HG02610 (cell line): ENCODE measurements at regions not wholly inside any gene's neighbourhood (a gene's known extent, or its start where the extent isn't known, plus 50 kb on each side); places are given as distances from the start of the nearest gene placed in this dataset.
A peak's percentile ranks its signal among the peaks of the same experiment; 100 is the strongest.

Experiments
- ATAC-seq: cut with Tn5 transposase; IDR thresholded peaks from one replicate; pipeline ENCODE4 v1.9.1; 2021; ENCODE audit warnings: mild to moderate bottlenecking, moderate library complexity; ENCODE audit not compliant: unreplicated experiment

DNA sequence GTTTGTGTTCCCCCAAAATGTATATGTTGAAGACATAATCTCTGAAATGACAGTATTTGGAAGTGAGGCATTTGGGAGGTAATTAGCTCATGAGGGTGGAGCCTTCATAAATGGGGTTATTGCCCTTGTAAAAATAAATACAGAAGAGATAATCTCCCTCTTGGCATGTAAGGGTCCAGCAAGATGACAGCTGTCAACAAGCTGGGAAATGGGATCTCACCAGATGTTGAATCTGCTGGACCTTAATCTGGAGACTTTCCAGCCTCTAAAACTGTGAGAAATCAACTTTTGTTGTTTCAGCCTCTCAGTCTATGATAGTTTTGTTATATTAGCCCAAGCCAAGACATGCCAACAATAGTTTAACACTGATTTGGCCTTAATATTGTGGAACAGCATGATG lies 438.2 kb upstream of the PCDH7 start:
- no peak for ATAC-seq

DNA sequence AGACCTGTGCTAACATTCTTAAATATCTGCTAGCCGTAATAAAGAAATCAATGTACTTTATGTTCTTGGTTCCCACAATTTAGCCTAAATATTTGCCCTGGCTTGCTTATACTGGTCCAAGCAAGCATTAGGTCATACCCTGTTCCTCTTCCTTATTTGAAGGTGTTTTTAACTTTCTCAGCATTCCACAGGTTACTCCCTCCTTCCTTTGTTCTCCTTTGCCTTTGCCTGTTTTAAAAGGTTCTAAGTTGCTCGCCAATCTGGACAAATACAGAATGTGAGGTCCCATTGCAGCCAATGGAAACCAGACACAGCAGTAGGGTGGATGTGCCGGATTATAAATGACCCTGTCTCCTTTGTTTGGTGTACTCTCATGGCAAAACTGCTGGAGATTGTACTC lies 436.8 kb upstream of the PCDH7 start:
- ATAC-seq, result no peak

GRCh38 chr4:30294295-30294694 lies 425.9 kb upstream of the PCDH7 start:
- no peak for ATAC-seq

GRCh38 chr4:30295652-30296051 lies 424.5 kb upstream of the PCDH7 start:
- ATAC-seq, result no peak

DNA sequence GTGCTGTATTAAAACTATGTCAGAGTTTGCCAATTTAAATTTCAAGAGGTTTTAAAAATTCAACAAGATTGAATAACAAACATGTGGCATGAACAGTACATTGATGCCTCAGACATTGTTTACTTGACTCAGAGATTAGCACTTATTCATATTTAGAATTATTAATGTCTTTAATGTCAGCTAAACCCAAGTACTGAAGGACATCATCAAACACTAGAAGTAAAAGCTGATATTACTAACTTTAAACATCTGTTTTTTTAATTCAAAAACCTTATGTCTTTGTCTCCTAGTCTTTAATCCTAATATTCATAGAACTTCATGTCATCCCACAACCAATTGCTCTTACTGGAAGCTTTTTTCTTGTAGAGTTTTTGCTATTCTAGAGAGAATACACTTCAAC lies 406.2 kb upstream of the PCDH7 start:
- no peak for ATAC-seq

GRCh38 chr4:30330894-30331652 lies 389.1 kb upstream of the PCDH7 start:
- ATAC-seq, result no peak

- ATAC-seq, result no peak
Observed at GRCh38 chr4:30341731-30342130, 378.4 kb upstream of the PCDH7 start.

GRCh38 chr4:30350288-30350687 lies 369.9 kb upstream of the PCDH7 start:
- no peak for ATAC-seq

DNA sequence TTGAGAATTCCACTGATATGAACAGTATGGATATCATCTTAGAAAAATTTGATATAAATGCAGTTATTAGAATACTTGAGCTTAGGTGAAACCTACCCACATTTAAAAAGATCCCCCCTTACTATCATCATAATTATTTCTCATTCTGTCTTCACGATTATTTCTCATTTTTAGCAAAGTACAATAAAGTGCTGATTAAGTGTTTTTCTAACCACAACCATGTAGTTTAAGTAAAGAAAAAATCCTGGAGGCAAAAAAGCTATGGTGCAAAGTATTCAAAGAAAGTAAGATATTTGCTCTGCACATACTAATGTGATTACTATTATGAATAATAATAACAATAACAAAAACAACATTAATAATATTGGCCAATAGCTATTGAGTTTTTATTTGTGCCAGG lies 365.6 kb upstream of the PCDH7 start:
- ATAC-seq, result no peak

GRCh38 chr4:30362436-30362835 lies 357.7 kb upstream of the PCDH7 start:
- no peak for ATAC-seq

- no peak for ATAC-seq
Observed at GRCh38 chr4:30370105-30370504, 350.1 kb upstream of the PCDH7 start.

GRCh38 chr4:30380404-30380998 lies 339.7 kb upstream of the PCDH7 start:
- ATAC-seq, result peak; percentile 98

GRCh38 chr4:30385650-30386049 lies 334.5 kb upstream of the PCDH7 start:
- no peak for ATAC-seq

GRCh38 chr4:30386266-30386895 lies 333.8 kb upstream of the PCDH7 start:
- ATAC-seq, result no peak

DNA sequence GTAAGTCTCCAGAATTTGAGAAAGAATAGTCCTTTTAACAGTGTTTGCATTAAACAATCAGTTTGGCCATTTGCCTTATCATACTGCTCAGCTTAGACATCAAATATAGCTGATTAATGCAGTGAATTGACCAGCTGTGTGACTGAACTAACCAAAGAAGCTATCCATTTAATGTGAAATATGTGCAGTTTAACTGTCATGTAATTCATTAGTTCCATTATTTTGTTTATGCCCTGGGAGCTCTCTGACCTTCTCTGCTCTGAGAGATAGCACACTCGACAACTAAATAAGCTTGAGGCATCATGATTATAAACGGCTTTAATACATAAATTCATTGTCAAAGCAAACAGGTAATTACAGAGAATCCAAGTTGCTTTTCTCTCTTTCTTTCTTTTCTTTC lies 324.3 kb upstream of the PCDH7 start:
- ATAC-seq, result no peak

DNA sequence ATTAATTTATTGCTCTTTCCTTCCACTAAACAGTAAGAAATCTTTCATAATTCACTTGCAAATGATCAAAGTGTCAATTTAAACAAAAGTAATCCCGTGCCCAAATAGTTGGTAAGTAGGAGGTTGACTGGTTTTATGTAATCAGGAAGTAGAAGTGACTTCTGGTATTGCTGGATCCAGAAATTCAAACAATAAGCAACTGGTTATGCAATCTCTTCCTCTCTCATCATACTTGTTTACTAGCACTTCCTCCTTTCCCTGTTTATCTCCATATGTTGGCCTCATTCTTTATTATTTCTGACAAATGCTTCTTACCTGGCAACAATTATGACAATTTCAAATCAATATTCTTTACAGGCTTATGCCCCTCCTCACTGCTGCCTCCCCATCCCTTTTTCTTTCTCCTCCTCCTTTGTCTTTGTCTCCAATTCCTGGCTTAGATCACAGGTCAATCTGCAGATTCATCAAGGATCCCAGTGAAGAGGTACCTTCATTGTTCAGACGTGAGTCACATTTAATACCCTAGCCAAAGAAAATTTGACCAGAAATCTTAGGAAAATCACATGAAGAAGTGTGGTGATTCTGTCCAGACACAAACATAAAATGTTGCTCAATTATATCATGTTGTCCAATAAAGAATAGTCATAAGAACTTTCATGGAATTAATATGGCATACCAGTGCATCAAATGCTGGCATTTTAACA lies 323.2 kb upstream of the PCDH7 start:
- ATAC-seq, result no peak

GRCh38 chr4:30399476-30399875 lies 320.7 kb upstream of the PCDH7 start:
- no peak for ATAC-seq

DNA sequence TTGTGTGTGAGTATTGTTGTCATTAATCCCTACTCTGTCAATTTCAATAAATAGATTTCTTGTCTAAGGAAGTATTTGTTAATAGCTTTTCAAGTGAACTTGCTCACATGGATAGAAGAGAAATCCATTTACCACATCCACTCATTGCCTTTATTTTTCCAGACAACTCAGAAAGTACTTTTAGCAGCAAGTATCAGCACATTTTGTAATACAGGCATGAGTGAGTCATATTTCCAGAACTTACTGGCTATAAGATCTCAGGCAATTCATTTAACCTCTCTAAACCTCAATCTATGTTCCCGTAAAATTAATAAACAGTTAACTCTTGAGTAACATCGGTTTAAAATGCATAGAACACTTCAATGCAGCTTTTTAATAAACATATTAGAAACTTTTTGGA lies 317.9 kb upstream of the PCDH7 start:
- no peak for ATAC-seq

DNA sequence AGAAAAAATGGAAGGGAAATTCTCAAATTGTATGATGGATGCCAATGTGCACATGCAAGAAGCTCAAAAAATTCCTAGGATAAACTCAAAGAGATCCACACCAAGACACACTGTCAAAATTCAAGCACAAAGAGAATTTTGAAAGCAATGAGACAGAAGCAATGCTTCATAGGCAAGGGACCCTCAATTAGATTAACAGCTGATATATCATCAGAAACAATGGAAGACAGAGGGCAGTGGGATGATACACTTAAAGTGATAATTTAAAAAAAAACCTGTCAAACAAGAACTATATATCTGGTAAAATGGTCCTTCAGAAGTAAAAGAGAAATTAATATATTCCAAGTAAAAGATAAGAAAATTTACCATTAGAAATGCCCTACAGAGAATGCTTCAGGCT lies 306.3 kb upstream of the PCDH7 start:
- ATAC-seq, result no peak

GRCh38 chr4:30416547-30416946 lies 303.6 kb upstream of the PCDH7 start:
- no peak for ATAC-seq

- no peak for ATAC-seq
Observed at GRCh38 chr4:30427932-30428331, 292.2 kb upstream of the PCDH7 start.
